Karpas-422 (cell line): ENCODE measurements at regions not wholly inside any gene's neighbourhood (a gene's known extent, or its start where the extent isn't known, plus 50 kb on each side); places are given as distances from the start of the nearest gene placed in this dataset.

Source experiments
- DNase-seq: peaks from one replicate; pipeline ENCODE4 v3.0.0-alpha.2; 2015
- H2AFZ ChIP-seq: fragments of 200-600 bp; sonication (generic); 2 replicates; pipeline ENCODE4 v1.6.1; 2014; ENCODE audit warnings: antibody characterized with exemption, low read length, mixed read lengths
- H3K27ac ChIP-seq: fragments of 200-600 bp; sonication (generic); 2 replicates; pipeline ENCODE4 v1.5.1; 2014; ENCODE audit warnings: mild to moderate bottlenecking, low read length, moderate library complexity
- H3K27me3 ChIP-seq: fragments of 200-600 bp; sonication (generic); 2 replicates; pipeline ENCODE4 v1.6.1; 2014; ENCODE audit warnings: low read length, mixed read lengths
- H3K36me3 ChIP-seq: fragments of 200-600 bp; sonication (generic); 2 replicates; pipeline ENCODE4 v1.6.1; 2014; ENCODE audit warnings: low read length, mixed read lengths; ENCODE audit not compliant: insufficient read depth
- H3K4me1 ChIP-seq: fragments of 200-600 bp; sonication (generic); 2 replicates; pipeline ENCODE4 v1.6.1; 2014; ENCODE audit warnings: mild to moderate bottlenecking, low read length, mixed read lengths
- H3K4me2 ChIP-seq: fragments of 200-600 bp; sonication (generic); 2 replicates; pipeline ENCODE4 v1.6.1; 2014; ENCODE audit warnings: low read length, low read depth, mild to moderate bottlenecking; ENCODE audit not compliant: poor library complexity, severe bottlenecking
- H3K4me3 ChIP-seq: fragments of 200-600 bp; sonication (generic); 2 replicates; pipeline ENCODE4 v1.5.1; 2014; ENCODE audit warnings: mild to moderate bottlenecking, antibody characterized with exemption, low read length, mixed read lengths
- H3K79me2 ChIP-seq: fragments of 200-600 bp; sonication (generic); 2 replicates; pipeline ENCODE4 v1.6.1; 2014; ENCODE audit warnings: mild to moderate bottlenecking, low read length, mixed read lengths
- H3K9ac ChIP-seq: fragments of 200-600 bp; sonication (generic); 2 replicates; pipeline ENCODE4 v1.6.0; 2014; ENCODE audit warnings: low read length
- H3K9me2 ChIP-seq: fragments of 200-600 bp; sonication (generic), shearing (Covaris generic); replicated peaks from 2 replicates; pipeline ENCODE4 v1.6.0; 2014; ENCODE audit warnings: mild to moderate bottlenecking, low read length, moderate library complexity; ENCODE audit not compliant: insufficient read depth
- H3K9me3 ChIP-seq: fragments of 300-700, 200-600 bp; sonication (generic); 2 replicates; pipeline ENCODE4 v1.6.1; 2014; ENCODE audit warnings: low read length, mixed read lengths
- H4K20me1 ChIP-seq: fragments of 200-600 bp; sonication (generic); 2 replicates; pipeline ENCODE4 v1.6.1; 2014; ENCODE audit warnings: mild to moderate bottlenecking, antibody characterized with exemption, low read length, low read depth; ENCODE audit not compliant: insufficient read depth

- Histone ChIP-seq H3K36me3 (no peaks in the 10 kb centered on the region), H3K27ac (no peak overlapping the region), H2AFZ (no peak overlapping the region), H4K20me1 (no peaks in the 10 kb centered on the region), H3K9me3 (no peaks in the 10 kb centered on the region), H3K79me2 (no peaks in the 10 kb centered on the region), H3K4me2 (no peak overlapping the region), H3K27me3 (no peaks in the 10 kb centered on the region; the same call in 1 of the 2 replicates), H3K9ac (no peak overlapping the region), H3K9me2 (0 out of 2 replicates have a peak, but pooled peaks cover 4% of the 10 kb centered on the region), H3K4me3 (no peak overlapping the region), H3K4me1 (peaks cover 6% of the 10 kb centered on the region)
- DNase-seq = no peak
Measured at GRCh38 chr20:41719151-41719550, 101.0 kb upstream of the CHD6 start.

GRCh38 chr20:41717483-41717882 lies 99.3 kb upstream of the CHD6 start:
- H3K9me3 ChIP-seq = no peaks in the 10 kb centered on the region
- DNase-seq = no peak
- no peaks in the 10 kb centered on the region for H3K79me2 ChIP-seq
- H3K9me2 ChIP-seq = 0 out of 2 replicates have a peak, but pooled peaks cover 2% of the 10 kb centered on the region
- no peaks in the 10 kb centered on the region for H3K36me3 ChIP-seq
- no peak overlapping the region for H3K4me2 ChIP-seq
- no peaks in the 10 kb centered on the region; the same call in 1 of the 2 replicates for H3K27me3 ChIP-seq
- no peak overlapping the region for H2AFZ ChIP-seq
- H3K27ac ChIP-seq = no peak overlapping the region
- H3K9ac ChIP-seq = no peak overlapping the region
- H3K4me3 ChIP-seq = no peak overlapping the region
- peaks cover 1% of the 10 kb centered on the region for H3K4me1 ChIP-seq
- no peaks in the 10 kb centered on the region for H4K20me1 ChIP-seq

GRCh38 chr20:41716911-41717310 lies 98.7 kb upstream of the CHD6 start:
- Histone ChIP-seq H4K20me1 (no peaks in the 10 kb centered on the region), H3K27ac (no peak overlapping the region), H3K79me2 (no peaks in the 10 kb centered on the region), H3K9me3 (no peaks in the 10 kb centered on the region), H3K4me2 (no peak overlapping the region), H3K9ac (no peak overlapping the region), H3K4me1 (no peaks in the 10 kb centered on the region), H2AFZ (no peak overlapping the region), H3K4me3 (no peak overlapping the region), H3K9me2 (no peaks in the 10 kb centered on the region), H3K36me3 (no peaks in the 10 kb centered on the region), H3K27me3 (no peaks in the 10 kb centered on the region)
- DNase-seq = no peak

- Histone ChIP-seq H3K4me1 (no peaks in the 10 kb centered on the region), H3K36me3 (no peaks in the 10 kb centered on the region), H3K9me3 (no peaks in the 10 kb centered on the region), H3K27me3 (no peaks in the 10 kb centered on the region), H3K79me2 (no peaks in the 10 kb centered on the region), H3K27ac (no peak overlapping the region), H3K4me2 (no peak overlapping the region), H3K9me2 (no peaks in the 10 kb centered on the region), H4K20me1 (no peaks in the 10 kb centered on the region), H3K4me3 (no peak overlapping the region), H3K9ac (no peak overlapping the region), H2AFZ (no peak overlapping the region)
- DNase-seq = no peak
Measured at GRCh38 chr20:41716436-41716835, 98.3 kb upstream of the CHD6 start.

GRCh38 chr20:41715526-41715925 lies 97.3 kb upstream of the CHD6 start:
- no peak overlapping the region for H3K9ac ChIP-seq

GRCh38 chr20:41714030-41714429 lies 95.9 kb upstream of the CHD6 start:
- no peaks in the 10 kb centered on the region for H3K27me3 ChIP-seq
- no peaks in the 10 kb centered on the region for H3K9me2 ChIP-seq
- H3K4me3 ChIP-seq = no peak overlapping the region
- H3K9ac ChIP-seq = no peak overlapping the region
- DNase-seq = no peak
- H3K27ac ChIP-seq = no peak overlapping the region
- H3K4me2 ChIP-seq = no peak overlapping the region
- H3K36me3 ChIP-seq = no peaks in the 10 kb centered on the region
- H3K9me3 ChIP-seq = no peaks in the 10 kb centered on the region
- H4K20me1 ChIP-seq = no peaks in the 10 kb centered on the region
- H3K79me2 ChIP-seq = no peaks in the 10 kb centered on the region
- H2AFZ ChIP-seq = no peak overlapping the region
- no peaks in the 10 kb centered on the region for H3K4me1 ChIP-seq

More at GRCh38 chr20:41715526-41715925, 97.3 kb upstream of the CHD6 start:
- Histone ChIP-seq H3K4me2 (no peak overlapping the region), H3K79me2 (no peaks in the 10 kb centered on the region), H3K4me3 (no peak overlapping the region), H3K4me1 (no peaks in the 10 kb centered on the region), H3K9me3 (no peaks in the 10 kb centered on the region), H3K9me2 (no peaks in the 10 kb centered on the region), H2AFZ (no peak overlapping the region), H4K20me1 (no peaks in the 10 kb centered on the region), H3K27ac (no peak overlapping the region), H3K36me3 (no peaks in the 10 kb centered on the region), H3K27me3 (no peaks in the 10 kb centered on the region)
- DNase-seq = no peak

GRCh38 chr20:41704896-41705295 lies 86.7 kb upstream of the CHD6 start:
- no peaks in the 10 kb centered on the region for H3K79me2 ChIP-seq
- no peak overlapping the region for H2AFZ ChIP-seq
- no peak for DNase-seq
- H3K4me3 ChIP-seq = no peak overlapping the region
- no peaks in the 10 kb centered on the region for H3K27me3 ChIP-seq
- no peak overlapping the region for H3K4me2 ChIP-seq
- no peaks in the 10 kb centered on the region for H3K4me1 ChIP-seq
- H3K27ac ChIP-seq = no peak overlapping the region
- no peaks in the 10 kb centered on the region for H3K36me3 ChIP-seq
- no peaks in the 10 kb centered on the region for H3K9me3 ChIP-seq
- H3K9me2 ChIP-seq = no peaks in the 10 kb centered on the region
- no peak overlapping the region for H3K9ac ChIP-seq
- no peaks in the 10 kb centered on the region for H4K20me1 ChIP-seq

- Histone ChIP-seq H3K4me2 (no peak overlapping the region), H3K9me3 (no peaks in the 10 kb centered on the region), H3K9me2 (no peaks in the 10 kb centered on the region)
Measured at GRCh38 chr20:41702647-41703046, 84.5 kb upstream of the CHD6 start.

More at GRCh38 chr20:41702647-41703046, 84.5 kb upstream of the CHD6 start:
- Histone ChIP-seq H3K27ac (no peak overlapping the region), H4K20me1 (no peaks in the 10 kb centered on the region), H3K36me3 (no peaks in the 10 kb centered on the region), H3K9ac (no peak overlapping the region), H2AFZ (no peak overlapping the region), H3K4me1 (no peaks in the 10 kb centered on the region), H3K27me3 (no peaks in the 10 kb centered on the region), H3K79me2 (no peaks in the 10 kb centered on the region), H3K4me3 (no peak overlapping the region)
- no peak for DNase-seq
